ENCODE measurements at regions not wholly inside any gene's neighbourhood (a gene's known extent, or its start where the extent isn't known, plus 50 kb on each side); places are given as distances from the start of the nearest gene placed in this dataset.

GRCh38 chr12:58270966-58271705 is 329.8 kb downstream of the ATP23 start:
- DNase-seq, result no peak

GRCh38 chr12:58272461-58272860 is 331.1 kb downstream of the ATP23 start:
- no peak for DNase-seq

GRCh38 chr12:58277231-58277630 is 335.9 kb downstream of the ATP23 start:
- no peak for DNase-seq

GRCh38 chr12:58283553-58283952 is 342.2 kb downstream of the ATP23 start:
- no peak for DNase-seq

- DNase-seq, result no peak
These were observed 344.2 kb downstream of the ATP23 start for GRCh38 chr12:58285551-58285950.

- no peak for DNase-seq
These were observed 345.0 kb downstream of the ATP23 start for GRCh38 chr12:58286353-58286752.

- no peak for DNase-seq
These were observed 346.8 kb downstream of the ATP23 start for GRCh38 chr12:58288190-58288589.

- DNase-seq, result no peak
These were observed 349.7 kb downstream of the ATP23 start for GRCh38 chr12:58291106-58291505.

GRCh38 chr12:58293308-58293982 is 352.1 kb downstream of the ATP23 start:
- DNase-seq, result no peak

GRCh38 chr12:58295268-58295667 is 353.9 kb downstream of the ATP23 start:
- DNase-seq, result no peak

GRCh38 chr12:58296863-58297262 is 355.5 kb downstream of the ATP23 start:
- no peak for DNase-seq

- no peak for DNase-seq
These were observed 357.4 kb downstream of the ATP23 start for GRCh38 chr12:58298803-58299202.

- no peak for DNase-seq
These were observed 358.0 kb downstream of the ATP23 start for GRCh38 chr12:58299371-58299770.

GRCh38 chr12:58301038-58301729 is 359.8 kb downstream of the ATP23 start:
- no peak for DNase-seq

- no peak for DNase-seq
These were observed 360.4 kb downstream of the ATP23 start for GRCh38 chr12:58301730-58302122.

- no peak for DNase-seq
These were observed 361.2 kb downstream of the ATP23 start for GRCh38 chr12:58302487-58303011.

GRCh38 chr12:58306266-58307000 is 365.1 kb downstream of the ATP23 start:
- no peak for DNase-seq

GRCh38 chr12:58309806-58310205 is 368.4 kb downstream of the ATP23 start:
- DNase-seq, result peak; percentile 64

- DNase-seq, result peak; percentile 77
These were observed 369.0 kb downstream of the ATP23 start for GRCh38 chr12:58310368-58310767.

GRCh38 chr12:58310809-58311622 is 369.6 kb downstream of the ATP23 start:
- peak; percentile 96 for DNase-seq

GRCh38 chr12:58313091-58313855 is 371.9 kb downstream of the ATP23 start:
- peak; percentile 38 for DNase-seq
